ENCODE measurements at regions not wholly inside any gene's neighbourhood (a gene's known extent, or its start where the extent isn't known, plus 50 kb on each side); places are given as distances from the start of the nearest gene placed in this dataset.
"Not testable (repeated sequence)": the region's sequence is repeated elsewhere in the genome, so short reads cannot be mapped to it uniquely, and the experiment has no call there.

DNA sequence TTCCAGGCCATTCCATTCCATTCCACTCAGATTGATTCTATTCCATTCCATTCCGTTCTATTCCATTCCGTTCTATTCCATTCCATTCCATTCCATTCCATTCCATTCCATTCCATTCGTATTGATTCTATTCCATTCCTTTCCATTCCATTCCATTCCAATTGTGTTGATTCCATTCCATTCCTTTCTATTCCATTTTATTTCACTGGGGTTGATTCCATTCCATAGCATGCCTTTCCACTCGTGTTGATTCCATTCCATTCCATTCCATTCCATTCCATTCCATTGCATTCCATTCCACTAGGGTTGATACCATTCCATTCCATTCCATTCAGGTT is 1142.3 kb downstream of the RPIA start:
- DNase-seq (ENCODE audit: low spot score), result no peak

DNA sequence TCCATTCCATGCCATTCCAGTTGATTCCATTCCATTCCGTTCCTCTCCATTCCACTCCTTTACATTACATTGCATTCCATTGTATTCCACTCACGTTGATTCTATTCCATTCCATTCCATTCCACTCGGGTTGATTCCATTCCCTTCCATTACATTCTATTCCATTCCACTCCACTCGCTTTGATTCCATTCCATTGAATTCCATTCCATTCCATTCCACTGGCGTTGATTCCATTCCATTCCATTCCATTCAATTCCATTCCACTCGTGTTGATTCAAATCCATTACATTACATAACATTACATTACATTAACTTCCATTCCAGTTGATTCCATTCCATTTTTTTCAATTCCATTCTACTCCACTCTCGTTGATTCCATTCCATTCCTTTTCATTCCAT is 1142.8 kb downstream of the RPIA start:
- no peak for DNase-seq (ENCODE audit: low spot score)

DNA sequence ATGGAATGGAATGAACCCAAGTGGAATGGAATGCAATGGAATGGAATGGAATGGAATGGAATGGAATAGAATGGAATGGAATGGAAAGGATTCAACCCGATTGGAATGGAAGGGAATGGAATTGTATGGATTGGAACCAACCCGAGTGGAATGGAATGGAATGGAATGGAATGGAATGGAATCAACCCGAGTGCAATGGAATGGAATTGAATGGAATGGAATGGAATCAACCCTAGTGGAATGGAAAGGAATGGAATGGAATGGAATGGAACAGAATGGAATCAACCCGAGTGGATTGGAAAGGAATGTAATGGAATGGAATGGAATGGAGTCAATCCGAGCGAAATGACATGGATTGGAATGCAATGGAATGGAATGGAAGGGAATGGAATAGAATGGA is 1144.9 kb downstream of the RPIA start:
- not testable (repeated sequence) for DNase-seq (ENCODE audit: low spot score)

DNA sequence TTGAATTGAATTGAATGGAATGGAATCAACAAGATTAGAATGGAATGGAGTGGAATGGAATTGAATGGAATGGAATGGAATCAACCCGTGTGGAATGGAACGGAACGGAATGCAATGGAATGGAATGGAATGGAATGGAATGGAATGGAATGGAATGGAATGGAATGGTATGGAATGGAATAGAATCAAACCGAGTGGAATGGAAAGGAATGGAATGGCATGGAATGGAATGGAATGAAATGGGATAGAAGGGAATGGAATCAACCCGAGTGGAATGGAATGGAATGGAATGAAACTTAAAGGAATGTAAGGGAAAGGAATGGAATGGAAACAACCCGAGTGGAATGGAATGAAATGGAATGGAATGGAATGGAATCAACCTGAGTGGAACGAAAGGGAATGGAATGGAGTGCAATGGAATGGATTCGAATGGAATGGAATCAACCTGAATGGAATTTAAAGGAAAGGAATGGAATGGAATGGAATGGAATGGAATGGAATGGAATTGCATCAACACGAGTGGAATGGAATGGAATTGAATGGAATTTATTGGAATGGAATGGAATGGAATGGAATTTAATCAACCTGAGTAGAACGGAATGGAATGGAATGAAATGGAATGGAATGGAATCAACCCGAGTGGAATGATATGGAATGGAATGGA is 1146.6 kb downstream of the RPIA start:
- no peak for DNase-seq (ENCODE audit: low spot score)

DNA sequence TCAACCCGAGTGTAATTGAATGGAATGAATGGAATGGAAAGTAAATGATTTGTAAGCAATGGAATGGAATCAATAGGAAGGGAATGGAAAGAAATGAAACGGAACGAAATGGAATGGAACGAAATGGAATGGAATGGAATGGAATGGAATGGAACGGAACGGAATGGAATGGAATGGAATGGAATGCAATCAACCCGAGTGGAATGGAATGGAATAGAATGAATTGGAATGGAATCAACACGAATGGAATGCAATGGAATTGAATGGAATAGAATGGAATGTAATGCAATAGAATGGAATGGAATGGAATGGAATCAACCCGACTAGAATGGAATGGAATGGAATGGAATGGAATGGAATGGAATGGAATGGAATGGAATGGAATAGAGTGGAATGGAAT is 1148.7 kb downstream of the RPIA start:
- DNase-seq (ENCODE audit: low spot score), result not testable (repeated sequence)

DNA sequence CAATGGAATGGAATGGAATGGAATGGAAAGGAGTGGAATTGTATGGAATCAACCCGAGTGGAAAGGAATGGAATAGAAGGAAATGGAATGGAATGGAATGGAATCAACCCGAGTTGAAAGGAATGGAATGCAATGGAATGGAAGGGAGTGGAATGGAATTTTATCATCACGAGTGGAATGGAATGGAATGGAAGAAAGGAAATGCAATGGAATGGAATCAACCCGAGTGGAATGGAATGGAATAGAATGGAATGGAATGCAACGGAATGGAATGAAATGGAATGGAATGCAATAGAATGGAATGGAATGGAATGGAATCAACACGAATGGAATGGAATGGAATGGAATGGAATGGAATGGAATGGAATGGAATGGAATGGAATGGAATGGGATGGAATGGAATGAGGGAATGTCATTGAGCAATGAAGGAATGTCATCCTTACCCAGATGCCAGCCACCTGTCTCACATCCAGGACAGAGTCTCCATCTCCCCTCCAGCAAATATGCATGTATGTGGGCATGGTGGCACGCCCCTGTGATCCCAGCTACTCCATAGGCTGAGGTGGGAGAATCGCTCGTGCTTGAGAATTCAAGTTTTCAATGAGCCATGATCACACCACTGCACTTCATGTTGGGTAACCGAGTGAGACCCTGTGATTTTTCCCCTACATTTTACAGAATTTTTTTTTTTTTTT is 1149.5 kb downstream of the RPIA start:
- DNase-seq (ENCODE audit: low spot score), result not testable (repeated sequence)

DNA sequence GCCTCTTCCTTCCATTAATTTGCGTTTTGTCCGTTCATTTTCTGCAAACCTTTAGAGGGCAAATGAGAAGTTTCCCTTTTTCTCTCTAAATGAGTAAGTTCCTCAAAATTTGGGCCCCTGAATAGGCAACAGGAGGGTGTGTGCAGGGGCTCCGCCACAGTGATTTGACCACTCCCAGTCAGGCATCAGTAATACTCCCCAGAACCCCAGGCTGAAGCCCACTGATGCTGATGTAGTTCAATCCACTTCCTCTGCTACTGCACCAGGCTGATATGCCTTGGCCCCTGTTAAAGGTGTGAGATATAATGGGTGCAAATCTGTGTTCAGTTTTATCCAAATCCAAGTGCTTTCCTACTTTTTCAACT is 1150.0 kb downstream of the RPIA start:
- peak; percentile 1 for DNase-seq (ENCODE audit: low spot score)

DNA sequence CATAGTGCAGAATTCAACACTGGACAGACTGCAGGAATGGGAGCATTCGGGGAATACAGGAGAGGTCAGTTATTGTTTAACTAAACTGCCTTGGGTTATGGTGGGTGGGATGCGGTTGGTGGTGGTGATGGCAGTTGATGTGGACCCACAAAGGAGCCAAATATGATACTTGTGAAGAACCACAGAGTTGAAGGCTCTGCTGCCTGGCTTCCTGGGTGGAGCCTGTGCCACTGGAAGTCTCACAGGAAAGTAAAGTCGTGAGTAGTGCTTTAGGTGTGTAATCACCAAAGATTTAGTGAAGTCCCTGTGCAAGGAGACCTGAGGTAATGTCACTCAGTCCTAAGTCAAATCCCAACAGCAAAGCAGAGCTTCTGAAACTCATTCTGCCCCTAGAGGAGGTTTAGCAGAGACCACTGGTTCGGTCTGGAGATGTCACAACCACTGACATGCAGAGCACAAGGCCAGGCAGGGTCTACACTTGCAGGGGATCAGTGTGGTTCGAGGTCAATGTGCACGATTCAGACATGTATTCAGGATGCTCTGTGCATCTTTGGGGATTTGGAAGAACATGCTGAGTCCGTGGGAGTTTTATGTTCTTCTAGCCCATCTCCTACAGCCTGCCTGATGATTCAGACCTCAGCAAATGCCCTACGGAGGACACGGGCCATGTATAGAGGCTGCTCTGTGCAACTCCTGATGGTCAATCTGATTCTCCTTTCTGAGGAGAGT is 1150.9 kb downstream of the RPIA start:
- peak; percentile 4 for DNase-seq (ENCODE audit: low spot score)

DNA sequence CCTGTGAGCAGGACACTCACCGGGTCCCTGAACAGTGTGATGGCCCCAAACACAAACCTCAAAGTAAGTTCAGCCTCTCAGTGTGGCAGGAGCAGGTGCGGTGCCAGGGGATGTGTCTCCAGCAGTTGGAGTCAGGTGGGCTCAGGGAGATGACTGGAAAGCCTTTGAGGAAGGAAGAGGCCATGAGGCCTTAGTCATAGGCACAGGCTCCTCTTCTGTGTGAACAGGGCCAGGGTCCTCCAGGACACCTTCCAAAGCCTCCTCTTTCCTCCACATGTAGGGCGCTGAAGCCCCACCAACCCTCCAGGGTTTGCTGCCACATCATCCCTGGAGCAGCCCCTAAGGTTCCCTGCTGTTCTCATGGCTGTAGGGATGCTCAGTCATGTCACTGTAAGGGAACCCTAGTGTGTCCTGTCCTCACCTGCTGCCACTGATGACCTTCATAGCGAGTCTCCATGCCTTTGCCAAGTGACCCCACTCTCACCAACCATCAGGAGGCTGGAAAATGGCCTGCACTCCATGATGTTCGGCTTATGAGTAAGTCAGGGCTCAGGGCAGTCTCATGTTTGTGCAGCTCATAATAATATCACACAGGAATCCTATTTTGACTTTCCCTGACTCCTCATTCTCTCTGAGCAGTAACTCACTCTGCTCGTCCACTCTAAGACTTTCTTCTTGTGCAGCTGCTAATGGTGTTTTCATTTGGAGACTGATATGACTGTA is 1152.9 kb downstream of the RPIA start:
- peak; percentile 5 for DNase-seq (ENCODE audit: low spot score)

DNA sequence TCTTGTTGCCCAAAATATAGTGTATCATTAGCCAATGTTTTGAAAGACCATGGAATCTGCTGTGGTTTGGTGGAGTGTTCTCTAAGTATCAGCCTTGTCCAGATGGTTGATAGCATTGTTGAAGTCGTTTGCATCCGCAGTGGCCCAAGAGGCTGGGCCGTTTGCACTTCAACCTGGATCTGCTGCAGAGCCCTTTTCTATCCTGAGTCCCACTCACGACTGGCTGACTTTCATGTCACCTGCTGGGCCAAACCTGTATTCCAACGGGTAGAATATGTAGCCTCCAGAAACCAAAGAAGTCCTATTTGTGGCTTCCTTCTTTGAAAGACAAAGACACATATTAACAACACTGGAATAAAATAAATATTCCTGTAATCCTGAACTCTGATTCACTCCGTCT is 1154.1 kb downstream of the RPIA start:
- peak; percentile 3 for DNase-seq (ENCODE audit: low spot score)

DNA sequence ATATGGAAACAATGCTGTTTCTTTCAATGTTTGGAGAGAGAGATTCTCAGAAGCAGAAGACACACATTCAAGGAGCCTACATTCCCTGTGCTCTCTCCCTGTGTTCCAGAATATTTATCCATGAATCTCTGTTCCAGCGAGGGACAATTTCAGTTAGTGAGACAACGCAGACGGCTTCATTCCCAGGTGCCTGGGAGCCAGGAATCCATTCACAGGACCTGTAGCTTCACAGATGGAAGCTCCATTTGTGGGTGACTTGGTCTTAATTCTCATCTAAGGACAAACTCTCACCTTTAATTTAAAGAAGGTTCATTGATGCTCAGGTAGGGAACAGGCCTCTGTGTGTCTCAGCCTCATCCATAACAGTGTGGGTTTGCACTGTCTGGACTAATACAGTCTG is 1156.6 kb downstream of the RPIA start:
- peak; percentile 0 for DNase-seq (ENCODE audit: low spot score)

DNA sequence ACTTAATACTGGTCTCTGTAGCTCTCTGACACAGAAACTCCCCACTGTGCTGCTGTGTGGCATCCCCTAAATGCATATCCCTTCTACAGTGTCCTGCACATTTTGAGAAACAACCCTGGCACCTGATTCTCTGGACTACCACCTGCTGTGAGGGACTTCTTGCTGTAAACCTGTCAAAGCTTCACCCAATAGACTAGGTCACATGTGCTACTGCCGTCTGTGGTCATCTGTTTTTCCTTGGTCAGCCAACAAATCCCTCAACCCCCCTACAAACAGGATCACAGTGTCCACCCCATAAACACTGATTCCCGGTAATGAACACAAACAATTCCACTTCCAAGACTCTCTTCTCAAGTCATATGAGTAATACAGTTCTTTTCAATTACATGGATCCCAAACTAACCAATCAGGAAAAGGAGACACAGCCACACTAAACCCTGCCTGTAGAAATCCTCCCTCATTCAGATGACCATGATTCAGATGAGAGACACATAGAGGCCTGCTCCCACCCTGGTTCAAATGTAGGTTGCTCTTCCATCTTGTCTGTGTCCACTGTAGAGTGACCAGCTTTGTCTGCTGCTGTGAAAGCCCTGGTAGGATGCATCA is 1157.4 kb downstream of the RPIA start:
- DNase-seq (ENCODE audit: low spot score), result peak; percentile 1

DNA sequence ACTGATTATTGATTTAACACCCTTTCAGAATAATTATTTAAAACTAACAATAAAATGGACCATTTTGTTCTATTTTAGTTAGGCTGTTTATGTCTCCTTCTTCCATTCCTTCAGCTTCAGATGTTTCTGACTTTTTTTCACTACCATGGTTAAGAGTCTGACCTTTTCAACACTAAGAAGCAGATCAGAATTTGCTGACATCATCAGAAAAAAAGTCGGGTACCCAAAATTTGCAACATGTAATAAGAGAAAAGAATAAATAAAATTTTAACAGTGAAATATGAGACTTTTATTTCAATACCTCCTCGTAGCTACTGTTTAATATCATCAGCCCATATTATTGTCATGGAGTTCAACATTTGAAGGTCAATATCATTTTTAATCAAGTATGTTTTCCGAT is 1158.3 kb downstream of the RPIA start:
- no peak for DNase-seq (ENCODE audit: low spot score)

DNA sequence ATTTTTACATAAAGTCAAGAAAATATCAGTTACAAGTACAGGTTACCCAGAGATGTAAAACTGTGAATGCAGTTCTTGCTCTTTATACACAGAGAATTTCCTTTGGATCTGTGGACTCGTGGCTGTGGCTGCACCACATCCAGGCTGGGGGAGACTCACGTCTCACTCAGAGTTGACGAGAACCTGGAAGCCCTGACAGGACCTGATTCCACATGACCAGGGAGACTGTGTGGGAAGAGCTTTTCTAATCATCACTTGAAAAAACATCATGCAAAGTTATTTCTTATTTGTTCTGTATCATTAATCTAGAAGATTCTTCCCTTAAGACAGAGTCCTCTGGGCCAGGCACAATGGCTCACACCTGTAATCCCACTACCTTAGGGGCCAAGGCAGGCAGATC is 1159.0 kb downstream of the RPIA start:
- DNase-seq (ENCODE audit: low spot score), result peak; percentile 1

DNA sequence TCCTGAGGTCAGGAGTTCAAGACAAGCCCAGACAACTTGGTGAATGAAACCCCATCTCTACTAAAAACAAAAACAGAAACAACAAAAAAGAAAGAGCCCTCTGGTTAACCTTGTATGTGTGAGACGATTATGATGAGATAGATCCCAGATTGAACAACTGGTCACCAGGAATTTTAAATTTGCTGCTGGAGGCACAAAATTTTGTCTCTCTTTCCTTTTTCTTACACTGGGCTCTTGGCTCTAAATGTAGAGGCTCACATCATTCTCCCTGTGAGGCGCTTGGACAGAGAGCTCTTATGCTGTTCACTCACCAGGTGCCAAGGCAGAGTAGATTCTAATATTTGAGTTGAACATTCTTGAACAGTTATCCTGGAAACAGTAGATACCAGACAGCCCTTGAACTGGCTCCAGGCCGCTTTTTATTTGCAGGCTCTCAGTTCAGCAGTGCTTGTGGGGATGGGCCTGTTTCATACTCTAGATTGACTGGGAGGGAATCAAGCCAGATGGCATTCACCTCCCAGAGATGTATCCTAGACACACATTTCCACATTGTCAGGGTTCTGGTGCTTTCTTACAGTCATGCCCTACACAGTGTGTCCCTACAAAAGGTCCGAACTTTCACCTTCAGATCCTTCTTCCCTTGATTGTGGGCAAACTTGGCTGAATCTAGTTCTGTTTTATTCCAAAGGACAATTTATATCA is 1159.6 kb downstream of the RPIA start:
- peak; percentile 2 for DNase-seq (ENCODE audit: low spot score)

DNA sequence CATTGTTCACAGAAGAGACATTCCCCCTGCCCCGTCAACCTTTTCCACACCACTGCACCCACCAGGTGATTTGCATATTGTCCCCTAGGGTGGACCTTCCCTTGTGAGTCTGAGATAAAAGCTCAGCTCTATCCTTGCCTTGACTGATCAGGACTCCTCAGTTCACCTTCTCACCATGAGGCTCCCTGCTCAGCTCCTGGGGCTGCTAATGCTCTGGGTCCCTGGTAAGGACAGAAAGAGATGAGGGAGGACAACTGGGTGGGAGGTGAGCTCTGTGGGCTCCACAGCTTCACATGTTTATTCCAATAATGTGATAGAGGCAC is 1160.1 kb downstream of the RPIA start:
- peak; percentile 0 for DNase-seq (ENCODE audit: low spot score)

DNA sequence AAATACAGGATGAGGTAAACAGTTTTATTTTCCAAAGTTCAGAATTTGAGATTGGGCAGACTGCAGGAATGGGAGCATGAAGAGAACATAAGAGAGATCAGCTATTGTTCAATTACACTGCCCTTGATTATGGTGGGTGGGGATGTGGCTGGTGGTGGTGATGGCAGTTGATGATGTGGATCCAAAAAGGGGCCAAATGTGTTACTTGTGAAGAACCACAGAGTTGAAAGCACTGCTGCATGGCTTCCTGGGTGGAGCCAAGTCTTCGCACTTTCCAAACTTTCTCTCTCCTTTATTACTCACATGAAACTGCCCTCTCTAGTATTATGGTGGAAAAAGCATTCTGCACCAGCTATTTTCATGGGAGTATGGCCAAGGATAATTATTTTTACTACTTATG is 1162.0 kb downstream of the RPIA start:
- not testable (repeated sequence) for DNase-seq (ENCODE audit: low spot score)

DNA sequence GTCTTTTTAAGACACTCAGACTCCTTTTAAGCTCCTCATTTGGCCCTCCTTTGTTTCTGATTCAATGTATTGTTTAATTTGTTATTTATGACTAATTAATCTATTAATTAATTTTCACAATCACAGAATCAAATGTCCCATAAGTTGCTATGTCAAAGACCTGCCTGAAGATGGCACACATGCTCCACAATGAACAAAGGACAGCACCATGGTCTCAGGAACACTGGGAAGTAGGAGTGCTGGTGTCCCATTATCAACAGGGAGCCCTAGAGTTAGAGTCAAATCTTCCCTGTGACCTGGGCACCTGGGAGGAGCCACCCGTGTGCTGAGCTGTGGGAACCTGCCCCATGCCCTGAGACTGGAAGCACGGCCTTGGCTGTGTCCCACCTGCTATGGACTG is 1164.3 kb downstream of the RPIA start:
- DNase-seq (ENCODE audit: low spot score), result not testable (repeated sequence)

DNA sequence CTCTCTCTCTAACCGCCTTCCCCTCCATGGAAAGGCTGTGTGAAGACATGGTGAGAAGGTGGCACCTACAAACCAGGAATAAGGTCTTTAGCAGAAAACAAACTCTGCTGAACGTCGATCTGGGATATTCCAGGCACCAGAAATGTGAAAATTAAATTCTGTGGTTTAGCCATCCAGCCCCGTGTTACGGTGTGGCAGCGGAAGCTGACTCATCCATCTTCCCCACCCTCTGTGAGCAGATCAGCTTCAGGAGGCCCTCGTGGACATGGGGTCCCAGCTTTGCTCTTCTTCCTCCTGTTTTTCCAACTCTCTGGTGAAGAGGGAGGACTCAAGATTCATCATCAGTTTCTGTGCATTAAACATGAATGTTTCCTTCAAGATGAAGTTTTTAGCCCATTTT is 1164.8 kb downstream of the RPIA start:
- DNase-seq (ENCODE audit: low spot score), result not testable (repeated sequence)

DNA sequence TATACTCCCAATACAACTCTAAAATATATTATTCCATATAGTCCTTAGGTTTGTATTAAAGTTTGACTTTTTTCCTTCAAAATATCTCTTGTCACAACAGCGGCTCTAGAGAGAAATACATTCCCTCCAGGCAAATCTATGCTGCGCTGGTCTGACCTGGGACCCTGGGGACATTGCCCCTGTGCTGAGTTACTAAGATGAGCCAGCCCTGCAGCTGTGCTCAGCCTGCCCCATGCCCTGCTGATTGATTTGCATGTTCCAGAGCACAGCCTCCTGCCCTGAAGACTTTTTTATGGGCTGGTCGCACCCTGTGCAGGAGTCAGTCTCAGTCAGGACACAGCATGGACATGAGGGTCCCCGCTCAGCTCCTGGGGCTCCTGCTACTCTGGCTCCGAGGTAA is 1170.7 kb downstream of the RPIA start:
- not testable (repeated sequence) for DNase-seq (ENCODE audit: low spot score)

DNA sequence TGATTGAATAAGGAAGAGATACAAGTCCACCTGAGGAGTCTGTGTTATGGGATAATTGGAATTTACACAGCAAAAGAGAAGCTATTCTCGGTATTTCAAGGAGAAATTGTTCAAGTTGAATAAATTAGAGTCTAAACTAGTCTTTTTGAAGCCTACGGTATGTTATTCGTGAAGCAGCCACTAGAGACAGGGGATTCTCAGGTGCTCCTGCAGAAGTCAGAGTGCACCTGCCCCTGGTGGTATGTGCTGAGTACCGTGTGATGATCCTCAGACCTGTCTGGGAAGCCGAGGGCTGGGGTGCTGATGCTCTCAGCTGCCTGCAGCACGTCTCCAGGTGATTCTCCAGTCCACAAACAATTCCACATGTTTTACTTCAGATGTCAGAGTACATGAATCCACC is 1171.7 kb downstream of the RPIA start:
- DNase-seq (ENCODE audit: low spot score), result not testable (repeated sequence)
